MM.1S (cell line): ENCODE measurements at regions not wholly inside any gene's neighbourhood (a gene's known extent, or its start where the extent isn't known, plus 50 kb on each side); places are given as distances from the start of the nearest gene placed in this dataset.
A peak's percentile ranks its signal among the peaks of the same experiment; 100 is the strongest.

Source experiments
- DNase-seq: peaks from one replicate; pipeline ENCODE4 v3.0.0-alpha.2; 2015
- H2AFZ ChIP-seq: fragments of 300-600 bp; sonication (generic); 2 replicates; pipeline ENCODE4 v1.6.0; 2016; ENCODE audit warnings: antibody characterized with exemption, low read length
- H3F3A ChIP-seq: fragments of 300-600 bp; sonication (generic); 2 replicates; pipeline ENCODE4 v1.6.1; 2016; ENCODE audit warnings: mild to moderate bottlenecking, antibody characterized with exemption, low read length, moderate library complexity, mixed read lengths; ENCODE audit not compliant: insufficient read depth
- H3K27ac ChIP-seq: fragments of 300-600 bp; sonication (generic); 2 replicates; pipeline ENCODE4 v1.5.1; 2016; ENCODE audit warnings: mild to moderate bottlenecking, low read length
- H3K27me3 ChIP-seq: fragments of 300-600 bp; sonication (generic); replicated peaks from 2 replicates; pipeline ENCODE4 v1.6.0; 2016; ENCODE audit warnings: low read length; ENCODE audit not compliant: insufficient read depth
- H3K36me3 ChIP-seq: fragments of 300-600 bp; sonication (generic); replicated peaks from 2 replicates; pipeline ENCODE4 v1.6.1; 2016; ENCODE audit warnings: mild to moderate bottlenecking, low read length, mixed read lengths; ENCODE audit not compliant: insufficient read depth
- H3K4me1 ChIP-seq: fragments of 300-600 bp; sonication (generic); 2 replicates; pipeline ENCODE4 v1.6.1; 2016; ENCODE audit warnings: low read length, mixed read lengths
- H3K4me2 ChIP-seq: fragments of 300-600 bp; sonication (generic); 2 replicates; pipeline ENCODE4 v1.6.0; 2016; ENCODE audit warnings: low read depth, low read length
- H3K4me3 ChIP-seq: fragments of 300-600 bp; sonication (generic); 2 replicates; pipeline ENCODE4 v1.5.1; 2016; ENCODE audit warnings: low read length, mixed read lengths
- H3K79me2 ChIP-seq: fragments of 300-600 bp; sonication (generic); 2 replicates; pipeline ENCODE4 v1.6.1; 2016; ENCODE audit warnings: mixed run types, low read length, mixed read lengths
- H3K9ac ChIP-seq: fragments of 300-600 bp; sonication (generic); 2 replicates; pipeline ENCODE4 v1.6.1; 2016; ENCODE audit warnings: low read length, mixed read lengths
- H3K9me2 ChIP-seq: fragments of 300-600 bp; sonication (generic); replicated peaks from 2 replicates; pipeline ENCODE4 v1.6.1; 2016; ENCODE audit warnings: mild to moderate bottlenecking, low read length, mixed read lengths; ENCODE audit not compliant: insufficient read depth
- H3K9me3 ChIP-seq: fragments of 300-600 bp; sonication (generic); replicated peaks from 2 replicates; pipeline ENCODE4 v1.6.1; 2016; ENCODE audit warnings: mild to moderate bottlenecking, low read length, mixed read lengths; ENCODE audit not compliant: insufficient read depth
- H4K20me1 ChIP-seq: fragments of 300-600 bp; sonication (generic); 2 replicates; pipeline ENCODE4 v1.6.1; 2016; ENCODE audit warnings: mild to moderate bottlenecking, low read length, moderate library complexity, mixed read lengths; ENCODE audit not compliant: insufficient read depth
- EZH2 ChIP-seq: fragments of 300-600 bp; sonication (generic); optimal IDR thresholded peaks from 2 replicates; pipeline ENCODE3; 2017; ENCODE audit warnings: low read depth, mild to moderate bottlenecking, antibody characterized with exemption, low read length, mixed read lengths
- EZH2phosphoT487 ChIP-seq: fragments of 300-600 bp; sonication (generic); IDR thresholded peaks from 2 replicates; pipeline ENCODE4 v1.6.1; 2018; ENCODE audit warnings: antibody characterized with exemption, low read length
- TF ChIP-seq, protein P1 (sequence below): fragments of 300-600 bp; sonication (generic); IDR thresholded peaks from 2 replicates; pipeline ENCODE4 v1.5.1; 2016; ENCODE audit warnings: antibody characterized with exemption, low read length, mixed read lengths

GRCh38 chr2:105577762-105578161 lies 166.9 kb upstream of the NCK2 start:
- no peak overlapping the region for H3K4me3 ChIP-seq
- H3K4me1 ChIP-seq = peaks cover 35% of the 10 kb centered on the region
- H3K79me2 ChIP-seq = no peaks in the 10 kb centered on the region
- TF ChIP-seq, protein P1, sequence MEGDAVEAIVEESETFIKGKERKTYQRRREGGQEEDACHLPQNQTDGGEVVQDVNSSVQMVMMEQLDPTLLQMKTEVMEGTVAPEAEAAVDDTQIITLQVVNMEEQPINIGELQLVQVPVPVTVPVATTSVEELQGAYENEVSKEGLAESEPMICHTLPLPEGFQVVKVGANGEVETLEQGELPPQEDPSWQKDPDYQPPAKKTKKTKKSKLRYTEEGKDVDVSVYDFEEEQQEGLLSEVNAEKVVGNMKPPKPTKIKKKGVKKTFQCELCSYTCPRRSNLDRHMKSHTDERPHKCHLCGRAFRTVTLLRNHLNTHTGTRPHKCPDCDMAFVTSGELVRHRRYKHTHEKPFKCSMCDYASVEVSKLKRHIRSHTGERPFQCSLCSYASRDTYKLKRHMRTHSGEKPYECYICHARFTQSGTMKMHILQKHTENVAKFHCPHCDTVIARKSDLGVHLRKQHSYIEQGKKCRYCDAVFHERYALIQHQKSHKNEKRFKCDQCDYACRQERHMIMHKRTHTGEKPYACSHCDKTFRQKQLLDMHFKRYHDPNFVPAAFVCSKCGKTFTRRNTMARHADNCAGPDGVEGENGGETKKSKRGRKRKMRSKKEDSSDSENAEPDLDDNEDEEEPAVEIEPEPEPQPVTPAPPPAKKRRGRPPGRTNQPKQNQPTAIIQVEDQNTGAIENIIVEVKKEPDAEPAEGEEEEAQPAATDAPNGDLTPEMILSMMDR = no peak
- TF ChIP-seq EZH2phosphoT487 = no peak
- no peak for TF ChIP-seq EZH2
- no peaks in the 10 kb centered on the region for H3K9me2 ChIP-seq
- no peaks in the 10 kb centered on the region for H3K9me3 ChIP-seq
- H3K27ac ChIP-seq = no peak overlapping the region
- H3K4me2 ChIP-seq = no peak overlapping the region
- no peak for DNase-seq
- H2AFZ ChIP-seq = no peak overlapping the region
- no peaks in the 10 kb centered on the region for H4K20me1 ChIP-seq
- H3F3A ChIP-seq = peaks cover 18% of the 10 kb centered on the region
- H3K9ac ChIP-seq = no peak overlapping the region
- H3K27me3 ChIP-seq = no peaks in the 10 kb centered on the region
- no peaks in the 10 kb centered on the region for H3K36me3 ChIP-seq

DNA sequence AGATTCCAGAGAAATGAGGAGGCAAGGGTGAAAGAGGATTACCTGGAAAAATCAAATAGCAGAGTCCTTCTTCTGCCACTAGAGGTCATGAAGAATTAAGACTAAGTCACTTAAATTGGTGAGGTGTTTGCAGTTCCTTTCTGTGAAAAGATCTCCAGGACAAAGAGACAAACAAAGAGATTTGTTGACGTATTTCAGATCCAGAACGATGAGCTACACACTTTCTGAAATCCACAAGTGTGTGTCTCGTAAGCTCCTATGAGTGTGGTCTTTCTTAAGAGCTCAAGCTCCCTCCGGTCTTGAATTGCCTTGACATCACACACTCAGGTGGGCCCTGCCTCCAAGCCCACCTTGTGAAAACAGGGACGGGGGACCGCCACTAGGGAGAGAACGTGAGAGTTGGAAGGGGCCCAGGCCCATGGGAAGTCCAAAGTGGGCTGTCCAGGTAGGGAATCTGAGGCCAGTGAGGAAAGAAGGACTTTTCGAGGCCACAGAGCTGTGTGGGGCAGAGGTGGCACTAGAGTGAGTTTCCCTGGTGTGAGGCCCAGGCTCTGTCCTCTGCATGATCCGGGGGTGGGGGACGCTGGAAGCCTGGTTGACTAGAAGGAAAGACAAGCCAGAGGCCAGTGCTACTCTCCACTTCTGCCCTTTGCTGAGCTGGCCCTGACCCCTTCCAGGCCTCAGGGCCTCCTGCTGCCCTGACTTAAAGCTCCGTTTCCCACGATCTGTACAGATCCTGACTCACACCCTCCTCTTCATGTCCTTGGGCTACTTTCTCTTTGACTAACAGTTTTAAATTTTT lies 168.1 kb upstream of the NCK2 start:
- no peaks in the 10 kb centered on the region for H3K9me3 ChIP-seq
- no peaks in the 10 kb centered on the region for H3K27me3 ChIP-seq
- H3F3A ChIP-seq = peaks cover 18% of the 10 kb centered on the region
- peak overlapping the region; percentile 77 for H2AFZ ChIP-seq
- DNase-seq = peak; percentile 86
- peak overlapping the region; percentile 65 for H3K9ac ChIP-seq
- TF ChIP-seq EZH2 = no peak
- TF ChIP-seq, protein P1 = peak; percentile 66
- no peaks in the 10 kb centered on the region for H4K20me1 ChIP-seq
- peak overlapping the region; percentile 91 for H3K4me2 ChIP-seq
- no peaks in the 10 kb centered on the region for H3K36me3 ChIP-seq
- H3K27ac ChIP-seq = peak overlapping the region; percentile 68
- H3K4me3 ChIP-seq = peak overlapping the region; percentile 57
- H3K4me1 ChIP-seq = peaks cover 35% of the 10 kb centered on the region
- H3K79me2 ChIP-seq = no peaks in the 10 kb centered on the region
- H3K9me2 ChIP-seq = no peaks in the 10 kb centered on the region

DNA sequence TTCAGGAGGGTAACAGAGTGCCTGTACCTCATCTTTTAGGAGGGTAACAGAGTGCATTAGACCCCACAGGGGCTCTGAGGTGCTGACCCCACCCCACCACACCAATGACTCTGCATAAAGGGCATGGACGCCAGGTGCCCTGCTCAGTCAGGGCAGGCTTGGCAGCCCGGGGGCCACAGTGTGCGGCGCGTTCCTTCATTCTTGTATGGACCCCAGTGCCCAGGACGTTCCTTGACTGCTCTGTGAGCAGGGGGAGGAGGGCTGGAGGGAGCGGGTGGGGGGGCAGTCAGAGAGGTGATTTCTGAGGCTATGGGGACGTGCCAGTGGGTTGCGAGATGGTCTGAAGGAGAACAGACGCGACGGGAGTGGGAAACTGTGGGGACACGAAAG lies 168.7 kb upstream of the NCK2 start:
- Histone ChIP-seq H2AFZ (peak overlapping the region; percentile 77), H3K9me2 (no peaks in the 10 kb centered on the region), H3K4me3 (peak overlapping the region; percentile 57)

More for the DNA sequence above, 168.7 kb upstream of the NCK2 start:
- DNase-seq = no peak
- peaks cover 33% of the 10 kb centered on the region for H3K4me1 ChIP-seq
- no peaks in the 10 kb centered on the region for H3K9me3 ChIP-seq
- peaks cover 18% of the 10 kb centered on the region for H3F3A ChIP-seq
- peak overlapping the region; percentile 68 for H3K27ac ChIP-seq
- H3K79me2 ChIP-seq = no peaks in the 10 kb centered on the region
- TF ChIP-seq, protein P1 = no peak
- TF ChIP-seq EZH2 = no peak
- TF ChIP-seq EZH2phosphoT487 = no peak
- H3K9ac ChIP-seq = peak overlapping the region; percentile 65
- H4K20me1 ChIP-seq = no peaks in the 10 kb centered on the region
- H3K4me2 ChIP-seq = peak overlapping the region; percentile 91
- no peaks in the 10 kb centered on the region for H3K36me3 ChIP-seq
- H3K27me3 ChIP-seq = no peaks in the 10 kb centered on the region
